Prostate gland (tissue), 2 donors: ENCODE measurements at regions not wholly inside any gene's neighbourhood (a gene's known extent, or its start where the extent isn't known, plus 50 kb on each side); places are given as distances from the start of the nearest gene placed in this dataset.

Source experiments
- DNase-seq: peaks from one replicate; pipeline ENCODE4 v3.0.0-alpha.2; 2019; ENCODE audit warnings: low spot score
- H3K27ac ChIP-seq, 2 donors: fragments of 200-600 bp; sonication (generic); 2 replicates each; pipeline ENCODE4 v1.5.1; 2017 to 2019
- H3K27me3 ChIP-seq: fragments of 200-600 bp; sonication (generic); replicated peaks from 2 replicates; pipeline ENCODE4 v1.5.1; 2019; ENCODE audit not compliant: insufficient read depth
- H3K36me3 ChIP-seq, 2 donors: fragments of 200-600 bp; sonication (generic); 1 replicate in 1 of 2; 2 replicates in 1 of 2; pipeline versions ENCODE4 v1.5.1 to v1.8.1; 2017 to 2019
- H3K4me1 ChIP-seq: fragments of 200-600 bp; sonication (generic); replicated peaks from 2 replicates; pipeline ENCODE4 v1.5.1; 2019
- H3K4me3 ChIP-seq, 2 donors: fragments of 200-600 bp; sonication (generic); 2 replicates each; pipeline ENCODE4 v1.5.1; 2017 to 2019
- H3K9me3 ChIP-seq: fragments of 200-600 bp; sonication (generic); 2 replicates; pipeline ENCODE4 v1.5.1; 2017
- POLR2A ChIP-seq: fragments of 450-650 bp; IDR thresholded peaks from one replicate; pipeline ENCODE4 v1.6.1; 2016; ENCODE audit warnings: antibody characterized with exemption, mild to moderate bottlenecking
- POLR2AphosphoS5 ChIP-seq: sonication (generic); formaldehyde crosslinking; IDR thresholded peaks from one replicate; pipeline ENCODE4 v1.6.1; 2017; ENCODE audit warnings: antibody characterized with exemption
- WGBS: methylation state at CpG from one replicate; pipeline ENCODE4 v1.1.5; 2018; 5-methylcytosine and 5-hydroxymethylcytosine counted together
- intact Hi-C: fragments of 100-400 bp; cut with DNase I; formaldehyde crosslinking; loops from one replicate; pipeline ENCODE4 v1.14.2; 2022
- TF ChIP-seq, protein P1 (sequence below), 4 experiments: fragments of 200-600 bp in 2 of 4; fragments of 450-650 bp in 2 of 4; sonication (generic) in 2 of 4; IDR thresholded peaks; 1 replicate in 3 of 4; 2 replicates in 1 of 4; pipeline ENCODE4 v1.5.1; 2016 to 2019; ENCODE audit warnings: antibody characterized with exemption in 4 of 4, mild to moderate bottlenecking in 2 of 4, moderate library complexity in 2 of 4

DNA sequence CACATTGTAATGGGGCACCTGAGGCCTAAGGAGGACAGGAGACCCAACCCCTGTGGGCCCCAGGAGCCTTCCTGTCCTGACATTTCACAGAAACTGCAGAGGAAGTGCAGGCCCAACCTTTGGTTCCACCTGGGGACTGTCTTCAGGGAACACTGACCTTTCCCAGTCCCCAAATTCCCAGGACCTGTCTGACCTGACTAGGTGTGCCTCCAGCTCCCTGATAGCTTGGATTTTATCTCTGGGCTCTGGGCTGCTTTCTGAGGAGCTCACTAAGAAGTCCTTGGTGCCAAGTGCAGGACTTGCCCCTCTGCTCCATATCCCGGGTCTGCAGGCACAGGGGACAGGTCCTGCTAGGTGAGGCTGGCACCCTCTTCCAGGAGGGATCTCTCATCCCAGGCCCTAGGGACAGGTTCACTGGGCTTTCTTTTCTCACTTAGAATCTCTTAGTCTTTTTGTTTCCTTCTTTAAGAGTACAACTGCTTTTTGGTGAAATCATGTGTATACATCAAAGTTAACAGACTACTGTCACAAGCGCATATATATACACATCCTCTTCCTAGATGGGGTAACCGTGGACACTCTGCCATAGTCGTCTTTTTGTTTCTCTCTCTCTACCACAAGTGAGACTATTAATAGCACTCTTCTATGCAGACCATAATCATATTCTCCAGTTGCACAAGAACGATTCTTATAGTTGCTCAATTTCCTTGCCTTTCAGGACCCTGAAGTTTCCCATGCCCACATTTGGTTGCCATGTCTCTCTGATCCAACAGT lies 72.0 kb upstream of the IGLL5 start:
- Histone ChIP-seq H3K4me1 (no peaks in the 10 kb centered on the region), H3K27me3 (no peaks in the 10 kb centered on the region), H3K4me3 (no peak overlapping the region), H3K27ac (no peak overlapping the region), H3K36me3 (no peaks in the 10 kb centered on the region), H3K9me3 (no peaks in the 10 kb centered on the region)
- intact Hi-C loops: no loop called here
- no peak for DNase-seq
- no peak for TF ChIP-seq POLR2A
- TF ChIP-seq POLR2AphosphoS5: no peak
- TF ChIP-seq, protein P1, sequence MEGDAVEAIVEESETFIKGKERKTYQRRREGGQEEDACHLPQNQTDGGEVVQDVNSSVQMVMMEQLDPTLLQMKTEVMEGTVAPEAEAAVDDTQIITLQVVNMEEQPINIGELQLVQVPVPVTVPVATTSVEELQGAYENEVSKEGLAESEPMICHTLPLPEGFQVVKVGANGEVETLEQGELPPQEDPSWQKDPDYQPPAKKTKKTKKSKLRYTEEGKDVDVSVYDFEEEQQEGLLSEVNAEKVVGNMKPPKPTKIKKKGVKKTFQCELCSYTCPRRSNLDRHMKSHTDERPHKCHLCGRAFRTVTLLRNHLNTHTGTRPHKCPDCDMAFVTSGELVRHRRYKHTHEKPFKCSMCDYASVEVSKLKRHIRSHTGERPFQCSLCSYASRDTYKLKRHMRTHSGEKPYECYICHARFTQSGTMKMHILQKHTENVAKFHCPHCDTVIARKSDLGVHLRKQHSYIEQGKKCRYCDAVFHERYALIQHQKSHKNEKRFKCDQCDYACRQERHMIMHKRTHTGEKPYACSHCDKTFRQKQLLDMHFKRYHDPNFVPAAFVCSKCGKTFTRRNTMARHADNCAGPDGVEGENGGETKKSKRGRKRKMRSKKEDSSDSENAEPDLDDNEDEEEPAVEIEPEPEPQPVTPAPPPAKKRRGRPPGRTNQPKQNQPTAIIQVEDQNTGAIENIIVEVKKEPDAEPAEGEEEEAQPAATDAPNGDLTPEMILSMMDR (IDR thresholded peaks at IDR 0.05): no peak
- 84% methylated on average over 5 of the region's 5 CpGs for WGBS

DNA sequence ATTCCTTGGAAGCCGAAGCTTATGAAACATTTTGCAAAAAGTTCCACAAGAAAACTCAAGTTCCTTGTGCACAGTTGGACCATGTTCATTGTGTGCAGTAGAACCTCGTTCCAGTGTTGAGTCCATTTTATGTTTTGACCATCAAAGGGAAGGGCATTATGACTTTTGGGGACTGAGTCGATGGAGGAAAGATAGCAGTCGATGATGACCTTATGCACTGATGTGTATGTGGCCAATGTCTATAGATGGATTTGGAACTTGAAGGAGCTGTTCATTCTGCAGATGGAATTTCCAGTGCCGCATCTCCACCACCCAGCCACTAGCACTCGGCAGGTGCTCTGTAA lies 71.5 kb upstream of the IGLL5 start:
- TF ChIP-seq, protein P1 (IDR thresholded peaks at IDR 0.05): no peak
- TF ChIP-seq POLR2AphosphoS5 (no peak), POLR2A (no peak)
- Histone ChIP-seq H3K4me1 (no peaks in the 10 kb centered on the region), H3K27ac (no peak overlapping the region), H3K9me3 (no peaks in the 10 kb centered on the region), H3K36me3 (no peaks in the 10 kb centered on the region), H3K27me3 (no peaks in the 10 kb centered on the region), H3K4me3 (no peak overlapping the region)
- WGBS: 89% methylated on average over 6 of the region's 6 CpGs
- intact Hi-C loops: no loop called here
- no peak for DNase-seq

DNA sequence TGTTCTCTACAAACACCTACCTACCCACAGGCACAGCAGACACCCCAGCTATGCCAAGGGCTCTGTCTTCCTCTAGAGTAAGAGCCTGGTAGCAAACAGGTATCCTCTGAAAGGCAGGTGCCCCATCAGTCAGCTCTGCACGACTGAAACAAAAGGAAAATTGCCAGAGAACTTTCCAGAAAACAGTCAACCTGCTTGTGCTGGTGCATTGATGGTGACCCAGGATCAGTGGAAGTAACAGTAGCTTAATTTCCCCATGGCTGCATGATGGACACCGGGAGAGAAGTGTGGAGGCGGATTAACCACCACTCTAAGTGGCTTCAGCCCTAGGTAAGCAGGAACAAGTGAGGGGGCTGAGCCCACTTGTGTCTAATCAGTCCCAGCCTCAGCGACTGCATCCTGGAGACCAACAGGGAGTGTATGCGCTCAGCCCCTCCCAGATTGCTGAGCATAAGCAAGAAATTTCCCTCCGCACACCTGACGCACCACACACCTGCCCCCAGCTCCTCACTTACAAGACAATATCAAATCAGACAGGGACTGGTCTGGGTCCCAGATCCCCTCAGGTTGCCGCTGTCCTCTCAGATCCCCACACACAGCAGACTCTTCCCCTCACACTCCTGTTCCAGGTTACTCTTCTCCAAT lies 70.7 kb upstream of the IGLL5 start:
- TF ChIP-seq POLR2AphosphoS5 (no peak), POLR2A (no peak)
- TF ChIP-seq, protein P1 (IDR thresholded peaks at IDR 0.05): no peak
- Histone ChIP-seq H3K9me3 (no peaks in the 10 kb centered on the region), H3K36me3 (no peaks in the 10 kb centered on the region), H3K4me3 (no peak overlapping the region), H3K27me3 (no peaks in the 10 kb centered on the region), H3K27ac (no peak overlapping the region), H3K4me1 (no peaks in the 10 kb centered on the region)
- intact Hi-C loops: no loop called here
- WGBS: 83% methylated on average over 8 of the region's 8 CpGs
- DNase-seq: no peak

DNA sequence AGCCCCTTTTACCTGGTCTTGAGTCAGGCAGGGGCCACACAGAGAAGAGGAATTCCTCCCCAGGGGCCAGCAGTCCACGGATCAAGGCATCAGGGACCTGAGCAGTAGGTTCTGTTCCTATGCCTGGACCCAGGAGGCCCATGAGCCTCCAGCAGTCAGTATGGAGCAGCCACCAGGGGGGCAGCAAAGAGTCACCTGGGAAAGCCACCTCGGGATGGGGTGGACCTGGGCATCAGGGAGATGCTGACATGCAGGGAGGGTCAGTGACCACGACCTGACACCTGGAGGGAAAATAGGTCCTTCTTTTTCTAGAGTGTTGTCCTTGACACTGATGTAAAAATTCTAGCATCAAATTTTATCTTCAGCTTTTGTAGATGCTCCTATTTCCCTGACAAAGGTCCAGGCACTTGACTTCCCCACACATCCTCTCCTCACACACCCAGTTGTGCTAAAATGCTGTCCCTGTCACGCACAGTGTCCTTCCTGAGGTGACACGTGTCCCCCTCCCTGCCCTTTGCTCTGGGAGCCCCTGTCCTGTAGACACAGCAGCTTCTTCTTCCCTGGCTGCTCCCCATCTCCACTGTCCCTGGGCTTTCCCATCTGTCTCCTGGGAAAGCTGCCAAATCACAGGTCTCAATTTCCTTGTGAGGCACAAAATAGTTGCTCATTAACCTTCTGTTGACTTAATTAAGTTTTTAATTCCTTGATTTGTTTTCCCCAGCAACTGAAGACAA lies 70.0 kb upstream of the IGLL5 start:
- Histone ChIP-seq H3K27me3 (no peaks in the 10 kb centered on the region), H3K9me3 (no peaks in the 10 kb centered on the region), H3K27ac (no peak overlapping the region), H3K36me3 (no peaks in the 10 kb centered on the region), H3K4me1 (no peaks in the 10 kb centered on the region), H3K4me3 (no peak overlapping the region)
- WGBS: 44% methylated on average over 5 of the region's 5 CpGs
- intact Hi-C loops: no loop called here
- TF ChIP-seq POLR2A: no peak
- no peak for TF ChIP-seq POLR2AphosphoS5
- TF ChIP-seq, protein P1 (IDR thresholded peaks at IDR 0.05): no peak
- DNase-seq: no peak
